Esophagus muscularis mucosa (tissue), 4 donors: ENCODE measurements at regions not wholly inside any gene's neighbourhood (a gene's known extent, or its start where the extent isn't known, plus 50 kb on each side); places are given as distances from the start of the nearest gene placed in this dataset.

Source experiments
- DNase-seq: peaks from one replicate; pipeline ENCODE4 v3.0.0-alpha.2; 2017; ENCODE audit errors: extremely low spot score
- H3K27ac ChIP-seq, 4 donors: fragments of 200-600 bp; sonication (generic); replicated peaks in 1 of 4; 1 replicate in 3 of 4; 2 replicates in 1 of 4; pipeline ENCODE4 v1.5.1; 2016 to 2019; ENCODE audit warnings: mild to moderate bottlenecking in 1 of 4
- H3K27me3 ChIP-seq, 4 donors: fragments of 200-600 bp; sonication (generic); one replicate each; pipeline versions ENCODE4 v1.5.1 to v1.6.0; 2016 to 2019
- H3K36me3 ChIP-seq, 4 donors: fragments of 200-600 bp; sonication (generic); one replicate each; pipeline ENCODE4 v1.5.1; 2016 to 2019
- H3K4me1 ChIP-seq, 4 donors: fragments of 200-600 bp; sonication (generic); one replicate each; pipeline ENCODE4 v1.5.1; 2016 to 2019
- H3K4me3 ChIP-seq, 4 donors: fragments of 200-600 bp; sonication (generic); 1 replicate in 2 of 4; 2 replicates in 2 of 4; pipeline ENCODE4 v1.5.1; 2016 to 2019; ENCODE audit warnings: mild to moderate bottlenecking in 4 of 4, moderate library complexity in 1 of 4
- H3K9me3 ChIP-seq, 4 donors: fragments of 200-600 bp; sonication (generic); 1 replicate in 3 of 4; 2 replicates in 1 of 4; pipeline ENCODE4 v1.5.1; 2016 to 2019
- EP300 ChIP-seq: sonication (generic); formaldehyde crosslinking; IDR thresholded peaks from one replicate; pipeline ENCODE4 v1.6.1; 2017; ENCODE audit warnings: antibody characterized with exemption
- POLR2A ChIP-seq: fragments of 450-650 bp; IDR thresholded peaks from one replicate; pipeline ENCODE4 v1.6.1; 2017; ENCODE audit warnings: antibody characterized with exemption, moderate library complexity, mild to moderate bottlenecking, low read depth
- POLR2AphosphoS5 ChIP-seq, 2 donors: sonication (generic); formaldehyde crosslinking; IDR thresholded peaks; one replicate each; pipeline ENCODE4 v1.6.1; 2017; ENCODE audit warnings: antibody characterized with exemption in 2 of 2
- WGBS: methylation state at CpG from one replicate; pipeline ENCODE4 v1.1.5; 2018; 5-methylcytosine and 5-hydroxymethylcytosine counted together
- intact Hi-C: fragments of 100-400 bp; cut with DNase I; formaldehyde crosslinking; loops from one replicate; pipeline ENCODE4 v1.15.1; 2023
- TF ChIP-seq, protein P1 (sequence below), 3 experiments: fragments of 200-600 bp in 2 of 3; fragments of 450-650 bp in 1 of 3; sonication (generic) in 2 of 3; IDR thresholded peaks; one replicate each; pipeline ENCODE4 v1.5.1; 2017 to 2019; ENCODE audit warnings: antibody characterized with exemption in 3 of 3, mild to moderate bottlenecking in 2 of 3, moderate library complexity in 1 of 3

DNA sequence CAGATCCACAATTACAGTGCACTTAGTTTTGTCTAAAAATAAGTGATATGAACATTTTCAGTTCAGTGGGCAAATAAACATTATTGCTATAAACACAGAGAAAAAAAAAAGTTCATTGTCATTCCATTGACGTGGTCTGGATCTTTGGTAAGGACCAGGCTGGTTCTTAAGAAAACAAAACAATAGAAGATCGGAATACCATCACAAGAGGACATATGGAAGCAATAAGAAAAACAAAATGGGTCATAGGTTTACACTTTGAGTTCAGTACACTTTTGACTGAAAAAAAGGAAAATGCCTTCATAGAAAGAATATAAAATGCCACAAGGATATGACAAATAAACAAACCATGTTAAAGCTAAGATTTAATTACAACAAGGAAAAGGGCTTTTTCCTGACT lies 289.5 kb upstream of the TYRP1 start:
- Histone ChIP-seq H3K27ac (no peak overlapping the region), H3K9me3 (no peaks in the 10 kb centered on the region), H3K27me3 (no peaks in the 10 kb centered on the region), H3K36me3 (no peaks in the 10 kb centered on the region), H3K4me1 (no peaks in the 10 kb centered on the region), H3K4me3 (no peak overlapping the region)
- DNase-seq: no peak
- WGBS: 79% methylated on average over 2 of the region's 2 CpGs
- intact Hi-C loops: no loop called here
- no peak for TF ChIP-seq POLR2A
- TF ChIP-seq, protein P1, sequence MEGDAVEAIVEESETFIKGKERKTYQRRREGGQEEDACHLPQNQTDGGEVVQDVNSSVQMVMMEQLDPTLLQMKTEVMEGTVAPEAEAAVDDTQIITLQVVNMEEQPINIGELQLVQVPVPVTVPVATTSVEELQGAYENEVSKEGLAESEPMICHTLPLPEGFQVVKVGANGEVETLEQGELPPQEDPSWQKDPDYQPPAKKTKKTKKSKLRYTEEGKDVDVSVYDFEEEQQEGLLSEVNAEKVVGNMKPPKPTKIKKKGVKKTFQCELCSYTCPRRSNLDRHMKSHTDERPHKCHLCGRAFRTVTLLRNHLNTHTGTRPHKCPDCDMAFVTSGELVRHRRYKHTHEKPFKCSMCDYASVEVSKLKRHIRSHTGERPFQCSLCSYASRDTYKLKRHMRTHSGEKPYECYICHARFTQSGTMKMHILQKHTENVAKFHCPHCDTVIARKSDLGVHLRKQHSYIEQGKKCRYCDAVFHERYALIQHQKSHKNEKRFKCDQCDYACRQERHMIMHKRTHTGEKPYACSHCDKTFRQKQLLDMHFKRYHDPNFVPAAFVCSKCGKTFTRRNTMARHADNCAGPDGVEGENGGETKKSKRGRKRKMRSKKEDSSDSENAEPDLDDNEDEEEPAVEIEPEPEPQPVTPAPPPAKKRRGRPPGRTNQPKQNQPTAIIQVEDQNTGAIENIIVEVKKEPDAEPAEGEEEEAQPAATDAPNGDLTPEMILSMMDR (IDR thresholded peaks at IDR 0.05): no peak
- no peak for TF ChIP-seq POLR2AphosphoS5 (IDR thresholded peaks at IDR 0.05)
- no peak for TF ChIP-seq EP300

DNA sequence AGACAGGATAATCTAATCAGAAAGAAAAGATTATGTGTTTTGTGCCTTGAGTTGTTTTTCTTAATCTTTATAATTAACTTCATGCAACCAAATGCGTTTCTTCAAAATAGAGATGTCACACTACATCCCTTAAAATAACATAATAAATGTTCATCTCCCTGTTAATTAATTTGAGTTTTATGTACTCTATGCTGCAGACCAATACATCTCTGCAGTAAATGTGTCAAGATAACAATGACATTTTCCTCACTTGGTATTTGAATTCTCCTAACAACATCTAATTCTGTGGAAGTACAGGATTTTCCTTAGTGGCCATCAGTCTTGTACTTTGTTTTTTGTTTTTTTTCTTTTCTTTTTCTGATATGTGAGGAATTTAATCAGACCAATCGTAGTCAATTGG lies 279.2 kb upstream of the TYRP1 start:
- WGBS: 81% methylated on average over 2 of the region's 2 CpGs
- intact Hi-C loops: no loop called here
- no peak for DNase-seq
- Histone ChIP-seq H3K36me3 (no peaks in the 10 kb centered on the region), H3K9me3 (no peaks in the 10 kb centered on the region), H3K27ac (no peak overlapping the region), H3K4me1 (peaks cover 0 to 5% (median 0%) of the 10 kb centered on the region in 4 donors), H3K27me3 (no peaks in the 10 kb centered on the region), H3K4me3 (no peak overlapping the region)
- no peak for TF ChIP-seq EP300

GRCh38 chr9:12414514-12414913 lies 278.7 kb upstream of the TYRP1 start:
- no peaks in the 10 kb centered on the region for H3K27me3 ChIP-seq
- DNase-seq: no peak
- peaks cover 0 to 5% (median 0%) of the 10 kb centered on the region in 4 donors for H3K4me1 ChIP-seq
- intact Hi-C loops: no loop called here
- no peaks in the 10 kb centered on the region for H3K9me3 ChIP-seq
- no peaks in the 10 kb centered on the region for H3K36me3 ChIP-seq
- no peak overlapping the region for H3K4me3 ChIP-seq
- WGBS: 35% methylated on average over 7 of the region's 7 CpGs
- no peak overlapping the region for H3K27ac ChIP-seq
- TF ChIP-seq EP300 (no peak), POLR2AphosphoS5 (IDR thresholded peaks at IDR 0.05) (no peak), POLR2A (no peak)
- TF ChIP-seq, protein P1 (IDR thresholded peaks at IDR 0.05): no peak

DNA sequence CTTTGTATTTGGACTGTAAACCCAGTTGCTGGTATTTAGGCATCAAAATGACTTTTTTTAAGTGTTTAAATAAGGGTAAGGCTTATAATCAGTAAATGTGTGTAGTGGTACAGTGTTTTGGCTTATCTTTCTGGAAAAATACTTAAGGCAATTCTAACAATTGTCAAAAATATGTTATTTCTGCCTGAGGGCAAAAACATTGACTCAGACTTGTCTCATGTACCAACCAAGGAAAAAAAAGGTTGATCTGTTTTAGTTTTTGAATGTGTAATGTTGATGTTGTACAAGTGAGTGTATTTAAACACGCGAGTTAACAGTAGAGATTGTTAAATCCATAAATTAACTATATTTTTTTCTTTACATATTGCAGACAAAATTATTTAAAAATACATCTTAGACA lies 277.8 kb upstream of the TYRP1 start:
- H3K4me1 ChIP-seq: peaks cover 0 to 5% (median 0%) of the 10 kb centered on the region in 4 donors
- no peak for DNase-seq
- no peaks in the 10 kb centered on the region for H3K27me3 ChIP-seq
- TF ChIP-seq POLR2AphosphoS5 (IDR thresholded peaks at IDR 0.05): no peak
- TF ChIP-seq, protein P1 (IDR thresholded peaks at IDR 0.05): no peak
- no peak for TF ChIP-seq POLR2A
- H3K9me3 ChIP-seq: no peaks in the 10 kb centered on the region
- no peak overlapping the region for H3K4me3 ChIP-seq
- no peaks in the 10 kb centered on the region for H3K36me3 ChIP-seq
- WGBS: 94% methylated on average over 2 of the region's 2 CpGs
- intact Hi-C loops: no loop called here
- H3K27ac ChIP-seq: no peak overlapping the region

DNA sequence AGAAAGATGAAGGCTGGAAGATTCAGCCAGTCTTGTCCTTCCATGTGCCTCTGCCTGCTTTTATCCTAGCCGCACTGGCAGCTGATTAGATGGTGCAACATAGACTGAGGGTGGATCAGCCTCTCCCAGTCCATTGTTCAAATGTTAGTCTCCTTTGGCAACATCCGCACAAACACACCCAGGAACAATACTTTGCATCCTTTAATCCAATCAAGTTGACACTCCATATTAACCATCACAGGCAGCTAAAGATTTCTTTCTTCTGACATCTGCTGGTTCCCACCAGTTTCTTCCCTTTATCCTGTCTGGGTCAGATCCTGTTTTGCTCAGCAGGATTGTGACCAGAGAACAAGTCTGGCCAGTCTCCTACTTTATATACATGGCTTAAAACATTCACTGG lies 276.5 kb upstream of the TYRP1 start:
- Histone ChIP-seq H3K27ac (no peak overlapping the region), H3K4me1 (peaks cover 0 to 5% (median 0%) of the 10 kb centered on the region in 4 donors), H3K4me3 (no peak overlapping the region), H3K27me3 (no peaks in the 10 kb centered on the region), H3K9me3 (no peaks in the 10 kb centered on the region), H3K36me3 (no peaks in the 10 kb centered on the region)
- 96% methylated on average over 2 of the region's 2 CpGs for WGBS
- intact Hi-C loops: no loop called here
- TF ChIP-seq POLR2AphosphoS5 (IDR thresholded peaks at IDR 0.05) (no peak), POLR2A (no peak), EP300 (no peak)
- TF ChIP-seq, protein P1 (IDR thresholded peaks at IDR 0.05): no peak
- no peak for DNase-seq
